Right cardiac atrium (tissue), 5 donors: ENCODE measurements at regions not wholly inside any gene's neighbourhood (a gene's known extent, or its start where the extent isn't known, plus 50 kb on each side); places are given as distances from the start of the nearest gene placed in this dataset.
A peak's percentile ranks its signal among the peaks of the same experiment; 100 is the strongest.
"Not testable (repeated sequence)": the region's sequence is repeated elsewhere in the genome, so short reads cannot be mapped to it uniquely, and the experiment has no call there.

Experiments used
- ATAC-seq, 2 donors: fragments of 200-7000 bp; cut with Tn5 transposase; one replicate each; pipeline versions ENCODE4 v1.8.0 to v1.9.1; 2020; ENCODE audit warnings: moderate library complexity in 2 of 2, mild to moderate bottlenecking in 1 of 2
- DNase-seq, 3 donors: peaks; one replicate each; pipeline ENCODE4 v3.0.0-alpha.2; 2020
- H3K27ac ChIP-seq: one replicate; pipeline ENCODE4 v1.5.1; 2013; ENCODE audit warnings: mild to moderate bottlenecking, low read length, control low read depth, moderate library complexity
- H3K27me3 ChIP-seq: one replicate; pipeline ENCODE4 v1.6.1; 2013; ENCODE audit not compliant: control insufficient read depth, insufficient read depth
- H3K4me1 ChIP-seq: one replicate; pipeline ENCODE4 v1.6.1; 2013; ENCODE audit warnings: low read length; ENCODE audit not compliant: control insufficient read depth, insufficient read depth
- H3K4me3 ChIP-seq: one replicate; pipeline ENCODE4 v1.5.1; 2013; ENCODE audit warnings: low read length, control low read depth
- H3K9me3 ChIP-seq: one replicate; pipeline ENCODE4 v1.6.1; 2013; ENCODE audit warnings: low read length; ENCODE audit not compliant: control insufficient read depth
- WGBS: extraction: QIAGEN DNeasy Blood & Tissue Kit; methylation state at CpG from one replicate; pipeline ENCODE4 v1.1.7; 2013; 5-methylcytosine and 5-hydroxymethylcytosine counted together
- intact Hi-C, 4 donors: fragments of 100-400 bp; cut with DNase I; formaldehyde crosslinking; loops; one replicate each; pipeline versions ENCODE4 v1.11.0 to v1.14.0; 2022 to 2023
- donor health status: healthy with polysubstance abuse.
- donor health status: DM: no; HTN: yes; CAD: no.
- donor health status: DM: no; HTN: no; CAD: no.
- donor health status: DM: no; HTN: yes; CAD: no; lungs with severe emphysema.
- donor health status: DM: yes; HTN: yes; CAD: no.

GRCh38 chr3:124138148-124138547, 146.2 kb upstream of the ROPN1 start:
- H3K4me1 ChIP-seq, result no peaks in the 10 kb centered on the region
- H3K9me3 ChIP-seq, result no peaks in the 10 kb centered on the region
- no peak overlapping the region for H3K27ac ChIP-seq
- H3K4me3 ChIP-seq, result no peak overlapping the region
- no peaks in the 10 kb centered on the region for H3K27me3 ChIP-seq
- ATAC-seq (no peak), DNase-seq (no peak)
- intact Hi-C loops, result no loop called here

GRCh38 chr3:124140746-124141145, 148.8 kb upstream of the ROPN1 start:
- ATAC-seq (no peak), DNase-seq (no peak)
- intact Hi-C loops, result no loop called here
- no peaks in the 10 kb centered on the region for H3K27me3 ChIP-seq
- no peaks in the 10 kb centered on the region for H3K9me3 ChIP-seq
- 89% methylated on average over 4 of the region's 4 CpGs for WGBS
- no peak overlapping the region for H3K4me3 ChIP-seq
- H3K4me1 ChIP-seq, result peaks cover 3% of the 10 kb centered on the region
- no peak overlapping the region for H3K27ac ChIP-seq

GRCh38 chr3:124142389-124142970, 150.6 kb upstream of the ROPN1 start:
- no peak for DNase-seq
- no peak overlapping the region for H3K27ac ChIP-seq
- H3K4me3 ChIP-seq, result no peak overlapping the region
- no peaks in the 10 kb centered on the region for H3K9me3 ChIP-seq
- ATAC-seq, result peak; percentile 29 to 64
- peaks cover 3% of the 10 kb centered on the region for H3K4me1 ChIP-seq
- no peaks in the 10 kb centered on the region for H3K27me3 ChIP-seq
- intact Hi-C loops, result no loop called here
- 39% methylated on average over 5 of the region's 5 CpGs for WGBS

- WGBS, result 98% methylated on average over 1 of the region's 1 CpG
- Histone ChIP-seq H3K27ac (no peak overlapping the region), H3K4me1 (peaks cover 3% of the 10 kb centered on the region), H3K9me3 (no peaks in the 10 kb centered on the region), H3K27me3 (no peaks in the 10 kb centered on the region), H3K4me3 (no peak overlapping the region)
- intact Hi-C loops, result no loop called here
- no peak for DNase-seq
- ATAC-seq, result no peak
These were observed 151.1 kb upstream of the ROPN1 start for GRCh38 chr3:124143047-124143446.

GRCh38 chr3:124144035-124144814, 152.3 kb upstream of the ROPN1 start:
- intact Hi-C loops, result no loop called here
- Histone ChIP-seq H3K4me3 (no peak overlapping the region), H3K4me1 (peaks cover 7% of the 10 kb centered on the region), H3K27ac (no peak overlapping the region), H3K9me3 (no peaks in the 10 kb centered on the region), H3K27me3 (no peaks in the 10 kb centered on the region)
- WGBS, result 72% methylated on average over 6 of the region's 6 CpGs
- ATAC-seq (no peak), DNase-seq (no peak)

GRCh38 chr3:124147429-124147828, 155.5 kb upstream of the ROPN1 start:
- intact Hi-C loops, result no loop called here
- Histone ChIP-seq H3K4me1 (peaks cover 10% of the 10 kb centered on the region), H3K27me3 (no peaks in the 10 kb centered on the region), H3K9me3 (no peaks in the 10 kb centered on the region), H3K27ac (no peak overlapping the region), H3K4me3 (no peak overlapping the region)
- DNase-seq (no peak), ATAC-seq (no peak)

- WGBS, result 92% methylated on average over 2 of the region's 2 CpGs
- Histone ChIP-seq H3K4me3 (no peak overlapping the region), H3K4me1 (peaks cover 10% of the 10 kb centered on the region), H3K27me3 (no peaks in the 10 kb centered on the region), H3K9me3 (no peaks in the 10 kb centered on the region), H3K27ac (no peak overlapping the region)
- ATAC-seq, result no peak
- no peak for DNase-seq
- intact Hi-C loops, result no loop called here
These were observed 156.0 kb upstream of the ROPN1 start for GRCh38 chr3:124147946-124148345.

- no peak for ATAC-seq
- 97% methylated on average over 1 of the region's 1 CpG for WGBS
- no peaks in the 10 kb centered on the region for H3K27me3 ChIP-seq
- H3K9me3 ChIP-seq, result no peaks in the 10 kb centered on the region
- H3K4me3 ChIP-seq, result no peak overlapping the region
- intact Hi-C loops, result no loop called here
- DNase-seq, result no peak
- H3K4me1 ChIP-seq, result peaks cover 10% of the 10 kb centered on the region
- no peak overlapping the region for H3K27ac ChIP-seq
These were observed 157.2 kb upstream of the ROPN1 start for GRCh38 chr3:124149081-124149480.

- Histone ChIP-seq H3K4me1 (peaks cover 6% of the 10 kb centered on the region), H3K27me3 (no peaks in the 10 kb centered on the region), H3K27ac (no peak overlapping the region), H3K4me3 (no peak overlapping the region), H3K9me3 (no peaks in the 10 kb centered on the region)
- ATAC-seq (peak; percentile 28 to 77), DNase-seq (no peak)
- WGBS, result 45% methylated on average over 3 of the region's 3 CpGs
- intact Hi-C loops, result no loop called here
These were observed 157.8 kb upstream of the ROPN1 start for GRCh38 chr3:124149771-124150170.

- DNase-seq, intact Hi-C loops, H3K27me3 ChIP-seq, H3K4me3 ChIP-seq, ATAC-seq, H3K27ac ChIP-seq, H3K9me3 ChIP-seq: not testable (repeated sequence)
- H3K4me1 ChIP-seq, result peaks cover 13% of the 10 kb centered on the region
- WGBS, result 100% methylated on average over 1 of the region's 1 CpG
These were observed 161.0 kb upstream of the ROPN1 start for GRCh38 chr3:124152891-124153290.

- Histone ChIP-seq H3K27ac (peak overlapping the region; percentile 56), H3K4me3 (no peak overlapping the region), H3K9me3 (no peaks in the 10 kb centered on the region), H3K4me1 (peaks cover 11% of the 10 kb centered on the region), H3K27me3 (no peaks in the 10 kb centered on the region)
- intact Hi-C loops, result no loop called here
- no peak for DNase-seq
- peak in 1 of 2 donors; percentile 52 for ATAC-seq
- WGBS, result 53% methylated on average over 6 of the region's 6 CpGs
These were observed 165.2 kb upstream of the ROPN1 start for GRCh38 chr3:124156866-124157712.
